RWPE1 (cell line): ENCODE measurements at regions not wholly inside any gene's neighbourhood (a gene's known extent, or its start where the extent isn't known, plus 50 kb on each side); places are given as distances from the start of the nearest gene placed in this dataset.

Experiments used
- CTCF ChIA-PET: fragments of 350-600 bp; sonication (Branson Sonifier 250); formaldehyde crosslinking; extraction: SDS; loops from one replicate; lab custom pipeline; 2021; lab: Yijun Ruan, JAX
- POLR2A ChIA-PET: fragments of 400-600 bp; formaldehyde crosslinking; extraction: SDS; loops from one replicate; lab custom pipeline; 2020; ENCODE audit warnings: antibody characterized with exemption; ENCODE audit not compliant: low non-redundant PET; lab: Yijun Ruan, JAX
- DNase-seq: peaks from one replicate; pipeline ENCODE4 v3.0.0; 2012; ENCODE audit warnings: low spot score
- H3K27ac ChIP-seq: fragments of 450-650 bp; 2 replicates; pipeline ENCODE4 v1.5.1; 2017
- TF ChIP-seq, protein P1 (sequence below): fragments of 450-650 bp; conservative IDR thresholded peaks from 2 replicates; pipeline ENCODE4 v1.5.1; 2017; ENCODE audit warnings: low read depth, mild to moderate bottlenecking

DNA sequence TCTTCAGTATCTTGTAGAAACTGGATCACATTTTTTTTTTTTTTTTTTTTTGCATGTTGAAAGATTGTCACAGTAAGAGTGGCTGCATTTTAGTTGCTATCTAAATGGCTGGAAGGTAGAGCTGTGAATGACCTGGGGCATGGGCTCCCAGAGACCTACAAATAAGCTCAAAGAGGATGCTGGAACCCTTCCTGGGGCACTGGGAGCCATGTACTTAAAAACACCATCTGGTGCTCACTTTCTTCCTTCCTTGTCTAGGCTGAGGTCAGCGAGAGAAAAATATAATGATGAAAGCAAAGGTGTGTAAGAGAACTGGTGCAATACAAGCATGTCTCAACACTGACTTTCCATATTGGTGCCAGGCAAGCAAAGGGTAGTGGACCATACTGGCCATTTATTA lies 323.9 kb downstream of the SV2B start:
- CTCF ChIA-PET = interaction anchor here (0.6 kb wide), 1 partner anchor 1070 kb away, joined by 3 read pairs; no protein-coding TSS in a partner anchor

DNA sequence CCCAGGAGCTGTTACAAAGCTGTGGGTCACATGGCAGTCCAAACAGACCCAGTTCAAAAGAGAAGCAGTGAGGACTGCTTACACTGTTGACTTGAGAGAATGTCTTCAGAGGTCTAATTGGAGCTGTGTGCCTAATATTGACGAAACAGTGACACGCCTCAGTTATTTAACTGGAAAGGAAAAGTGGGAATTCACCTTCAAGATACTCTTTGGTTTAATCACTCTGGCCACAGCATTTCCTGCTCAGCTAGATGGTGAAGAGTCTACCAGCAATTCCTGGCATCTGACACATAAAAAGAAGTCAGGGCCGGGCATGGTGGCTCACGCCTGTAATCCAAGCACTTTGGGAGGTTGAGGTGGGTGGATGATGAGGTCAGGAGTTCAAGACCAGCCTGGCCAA lies 326.4 kb downstream of the SV2B start:
- peak; percentile 34 for DNase-seq
- ChIA-PET POLR2A (no interaction called here), CTCF (interaction anchor here (0.6 kb wide), 1 partner anchor 30 kb away, joined by 3 read pairs; no protein-coding TSS in a partner anchor)
- TF ChIP-seq, protein P1, sequence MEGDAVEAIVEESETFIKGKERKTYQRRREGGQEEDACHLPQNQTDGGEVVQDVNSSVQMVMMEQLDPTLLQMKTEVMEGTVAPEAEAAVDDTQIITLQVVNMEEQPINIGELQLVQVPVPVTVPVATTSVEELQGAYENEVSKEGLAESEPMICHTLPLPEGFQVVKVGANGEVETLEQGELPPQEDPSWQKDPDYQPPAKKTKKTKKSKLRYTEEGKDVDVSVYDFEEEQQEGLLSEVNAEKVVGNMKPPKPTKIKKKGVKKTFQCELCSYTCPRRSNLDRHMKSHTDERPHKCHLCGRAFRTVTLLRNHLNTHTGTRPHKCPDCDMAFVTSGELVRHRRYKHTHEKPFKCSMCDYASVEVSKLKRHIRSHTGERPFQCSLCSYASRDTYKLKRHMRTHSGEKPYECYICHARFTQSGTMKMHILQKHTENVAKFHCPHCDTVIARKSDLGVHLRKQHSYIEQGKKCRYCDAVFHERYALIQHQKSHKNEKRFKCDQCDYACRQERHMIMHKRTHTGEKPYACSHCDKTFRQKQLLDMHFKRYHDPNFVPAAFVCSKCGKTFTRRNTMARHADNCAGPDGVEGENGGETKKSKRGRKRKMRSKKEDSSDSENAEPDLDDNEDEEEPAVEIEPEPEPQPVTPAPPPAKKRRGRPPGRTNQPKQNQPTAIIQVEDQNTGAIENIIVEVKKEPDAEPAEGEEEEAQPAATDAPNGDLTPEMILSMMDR = no peak
- H3K27ac ChIP-seq = no peak overlapping the region

More for the DNA sequence above, 323.9 kb downstream of the SV2B start:
- TF ChIP-seq, protein P1 = no peak
- no peak for DNase-seq
- POLR2A ChIA-PET = no interaction called here
- no peak overlapping the region for H3K27ac ChIP-seq

DNA sequence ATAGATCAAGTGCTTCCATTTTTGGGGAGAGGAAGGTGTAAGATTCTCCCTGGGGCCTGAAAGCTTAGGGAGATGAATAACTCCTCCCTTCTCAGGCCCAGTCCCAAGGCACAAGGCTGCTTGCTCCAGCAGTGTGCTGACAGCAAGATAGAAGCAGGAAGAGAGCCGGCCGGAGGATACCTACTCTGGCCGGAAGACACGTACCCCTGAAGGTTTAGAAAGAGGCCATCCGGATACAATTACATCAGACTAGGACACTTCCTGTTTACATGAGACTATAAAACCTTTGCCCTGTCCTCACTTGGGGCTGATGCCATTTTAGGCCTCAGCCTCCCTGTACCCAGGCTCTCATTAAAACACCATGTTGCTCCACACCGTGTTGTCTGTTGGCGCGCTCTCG lies 329.9 kb downstream of the SV2B start:
- CTCF ChIA-PET = no interaction called here
- TF ChIP-seq, protein P1 = no peak
- H3K27ac ChIP-seq = no peak overlapping the region
- DNase-seq = no peak
- POLR2A ChIA-PET = no interaction called here

DNA sequence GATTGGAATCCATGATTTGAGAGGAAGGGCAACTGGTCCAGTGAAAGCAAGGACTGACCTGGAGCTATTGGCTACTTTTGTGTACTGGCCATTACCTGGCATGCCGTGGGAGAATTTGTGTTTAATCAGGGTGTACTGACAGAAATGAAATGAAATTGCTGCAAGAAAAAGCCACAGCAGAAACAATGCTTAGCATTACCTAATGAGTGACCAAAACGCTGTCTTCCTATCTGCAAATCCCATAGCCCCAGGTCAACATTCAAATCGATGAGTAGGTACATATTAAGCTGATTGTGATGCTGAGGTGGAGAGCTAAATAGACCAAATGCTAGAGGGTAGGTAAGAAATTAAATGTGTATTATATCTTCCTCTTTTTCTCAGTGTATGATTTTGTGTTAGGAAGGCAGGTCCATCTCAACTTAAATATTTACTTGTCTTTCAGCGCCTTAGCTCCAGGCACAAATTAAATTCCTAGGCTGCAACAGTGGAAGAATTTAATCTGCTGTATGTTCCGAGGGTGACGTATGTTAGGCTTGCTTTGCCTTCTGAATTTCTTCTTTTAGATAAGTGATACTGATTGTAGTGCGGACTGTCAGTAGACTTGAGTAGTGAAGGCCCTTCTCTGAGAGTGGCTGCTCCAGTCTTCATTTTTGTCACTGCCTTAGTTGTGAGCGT lies 331.1 kb downstream of the SV2B start:
- DNase-seq = no peak
- POLR2A ChIA-PET = no interaction called here
- no peak overlapping the region for H3K27ac ChIP-seq
- TF ChIP-seq, protein P1 = no peak
- CTCF ChIA-PET = interaction anchor here (0.6 kb wide), 1 partner anchor 34 kb away, joined by 4 read pairs; no protein-coding TSS in a partner anchor

DNA sequence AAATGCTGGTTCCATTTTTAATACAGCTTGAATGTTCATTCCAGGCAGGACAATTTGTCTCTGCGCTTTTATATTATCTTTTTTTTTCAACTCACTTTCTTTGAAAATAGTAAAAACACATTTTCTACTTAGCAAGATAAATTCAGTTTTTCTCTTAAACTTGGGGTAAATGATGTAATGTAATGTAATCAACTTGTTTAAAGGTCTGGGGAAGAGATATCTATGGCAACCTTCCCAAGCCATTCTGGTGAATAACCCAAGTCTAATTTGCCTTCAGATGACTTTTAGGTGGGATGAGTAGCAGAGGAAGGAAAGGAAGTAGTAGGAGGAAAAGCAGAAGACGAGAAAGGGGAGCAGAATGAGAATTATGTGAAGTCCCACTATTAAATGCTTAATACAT lies 335.1 kb downstream of the SV2B start:
- DNase-seq = no peak
- CTCF ChIA-PET = no interaction called here
- POLR2A ChIA-PET = no interaction called here
- H3K27ac ChIP-seq = no peak overlapping the region
- TF ChIP-seq, protein P1 = no peak

DNA sequence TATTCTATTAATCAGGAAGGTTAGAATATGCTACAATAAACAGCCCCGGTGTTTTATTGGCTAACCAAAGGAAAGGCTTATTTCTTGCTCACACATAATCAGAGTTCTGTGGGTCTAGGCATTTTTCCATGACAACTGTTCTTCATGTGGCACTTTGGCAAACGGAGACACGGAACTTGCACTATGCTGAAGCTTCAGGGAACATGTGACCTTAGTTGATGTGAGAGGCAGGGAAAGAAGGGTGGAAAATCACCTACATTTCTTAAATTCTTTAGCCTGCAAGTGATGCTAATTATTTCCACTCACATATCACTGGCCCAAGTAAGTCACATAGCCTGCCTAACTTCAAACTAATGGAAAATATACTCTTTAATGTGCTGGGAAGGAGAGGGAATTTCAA lies 344.6 kb downstream of the SV2B start:
- ChIA-PET POLR2A (no interaction called here), CTCF (no interaction called here)
- no peak for DNase-seq
- no peak overlapping the region for H3K27ac ChIP-seq
- TF ChIP-seq, protein P1 = no peak
